ENCODE measurements at regions not wholly inside any gene's neighbourhood (a gene's known extent, or its start where the extent isn't known, plus 50 kb on each side); places are given as distances from the start of the nearest gene placed in this dataset.
"Not testable (repeated sequence)": the region's sequence is repeated elsewhere in the genome, so short reads cannot be mapped to it uniquely, and the experiment has no call there.

GRCh38 chr4:32824336-32824735 lies 2104.2 kb downstream of the PCDH7 start:
- DNase-seq (ENCODE audit: low read depth in 2 of 2): no peak

- DNase-seq (ENCODE audit: low read depth in 2 of 2): no peak
These were observed 2106.0 kb downstream of the PCDH7 start for GRCh38 chr4:32826169-32826568.

- no peak for DNase-seq (ENCODE audit: low read depth in 2 of 2)
These were observed 2110.0 kb downstream of the PCDH7 start for GRCh38 chr4:32830160-32830559.

GRCh38 chr4:32831104-32831503 lies 2110.9 kb downstream of the PCDH7 start:
- DNase-seq (ENCODE audit: low read depth in 2 of 2): no peak

GRCh38 chr4:32840461-32841189 lies 2120.5 kb downstream of the PCDH7 start:
- DNase-seq (ENCODE audit: low read depth in 2 of 2): no peak

GRCh38 chr4:32841217-32841616 lies 2121.0 kb downstream of the PCDH7 start:
- no peak for DNase-seq (ENCODE audit: low read depth in 2 of 2)

- no peak for DNase-seq (ENCODE audit: low read depth in 2 of 2)
These were observed 2127.3 kb downstream of the PCDH7 start for GRCh38 chr4:32847461-32847860.

GRCh38 chr4:32855622-32856021 lies 2135.5 kb downstream of the PCDH7 start:
- DNase-seq (ENCODE audit: low read depth in 2 of 2): no peak

- DNase-seq (ENCODE audit: low read depth in 2 of 2): no peak
These were observed 2138.2 kb downstream of the PCDH7 start for GRCh38 chr4:32858361-32858760.

GRCh38 chr4:32858971-32859370 lies 2138.8 kb downstream of the PCDH7 start:
- DNase-seq (ENCODE audit: low read depth in 2 of 2): no peak

- DNase-seq (ENCODE audit: low read depth in 2 of 2): no peak
These were observed 2144.7 kb downstream of the PCDH7 start for GRCh38 chr4:32864713-32865351.

- DNase-seq (ENCODE audit: low read depth in 2 of 2): no peak
These were observed 2156.4 kb downstream of the PCDH7 start for GRCh38 chr4:32876546-32876945.

- DNase-seq (ENCODE audit: low read depth in 2 of 2): no peak
These were observed 2159.7 kb downstream of the PCDH7 start for GRCh38 chr4:32879913-32880312.

GRCh38 chr4:32884198-32884597 lies 2164.0 kb downstream of the PCDH7 start:
- DNase-seq (ENCODE audit: low read depth in 2 of 2): no peak

- DNase-seq (ENCODE audit: low read depth in 2 of 2): no peak
These were observed 2170.2 kb downstream of the PCDH7 start for GRCh38 chr4:32890398-32890797.

GRCh38 chr4:32909053-32909452 lies 2188.9 kb downstream of the PCDH7 start:
- no peak for DNase-seq (ENCODE audit: low read depth in 2 of 2)

- no peak for DNase-seq (ENCODE audit: low read depth in 2 of 2)
These were observed 2189.6 kb downstream of the PCDH7 start for GRCh38 chr4:32909736-32910135.

GRCh38 chr4:32917586-32917985 lies 2197.4 kb downstream of the PCDH7 start:
- no peak for DNase-seq (ENCODE audit: low read depth in 2 of 2)

GRCh38 chr4:32929796-32930699 lies 2209.9 kb downstream of the PCDH7 start:
- DNase-seq (ENCODE audit: low read depth in 2 of 2): no peak

GRCh38 chr4:32930700-32931099 lies 2210.5 kb downstream of the PCDH7 start:
- DNase-seq (ENCODE audit: low read depth in 2 of 2): no peak

GRCh38 chr4:32931475-32931874 lies 2211.3 kb downstream of the PCDH7 start:
- no peak for DNase-seq (ENCODE audit: low read depth in 2 of 2)

- no peak for DNase-seq (ENCODE audit: low read depth in 2 of 2)
These were observed 2212.0 kb downstream of the PCDH7 start for GRCh38 chr4:32932156-32932555.

GRCh38 chr4:32939222-32939621 lies 2219.1 kb downstream of the PCDH7 start:
- not testable (repeated sequence) for DNase-seq (ENCODE audit: low read depth in 2 of 2)

Measured in stimulated activated CD4-positive, alpha-beta T cell treated with anti-CD3 and anti-CD28 coated beads, Interleukin-1b, Interleukin-23, amount 100 ng/mL, for 4 hours (primary cell).